Breast epithelium (tissue), 4 donors: ENCODE measurements at regions not wholly inside any gene's neighbourhood (a gene's known extent, or its start where the extent isn't known, plus 50 kb on each side); places are given as distances from the start of the nearest gene placed in this dataset.

Experiments
- DNase-seq, 2 donors: peaks; one replicate each; pipeline ENCODE4 v3.0.0-alpha.2; 2019; ENCODE audit warnings: low spot score in 2 of 2
- H3K27ac ChIP-seq, 2 donors: fragments of 200-600 bp; sonication (generic) in 1 of 2; one replicate each; pipeline ENCODE4 v1.5.1; 2016 to 2019; ENCODE audit warnings: mild to moderate bottlenecking in 1 of 2
- H3K27me3 ChIP-seq, 2 donors: fragments of 200-600 bp; sonication (generic) in 1 of 2; one replicate each; pipeline versions ENCODE4 v1.5.1 to v1.6.0; 2017 to 2019; ENCODE audit warnings: control low read depth in 1 of 2, mild to moderate bottlenecking in 1 of 2
- H3K36me3 ChIP-seq: fragments of 200-600 bp; one replicate; pipeline ENCODE4 v1.5.1; 2019
- H3K4me1 ChIP-seq, 2 donors: fragments of 200-600 bp; sonication (generic); one replicate each; pipeline ENCODE4 v1.5.1; 2016 to 2019; ENCODE audit warnings: control low read depth in 1 of 2
- H3K4me3 ChIP-seq, 3 donors: fragments of 200-600 bp; sonication (generic); 1 replicate in 2 of 3; 2 replicates in 1 of 3; pipeline ENCODE4 v1.5.1; 2016 to 2019; ENCODE audit warnings: mild to moderate bottlenecking in 3 of 3, moderate library complexity in 2 of 3
- H3K9me3 ChIP-seq, 2 donors: fragments of 200-600 bp; sonication (generic) in 1 of 2; one replicate each; pipeline ENCODE4 v1.5.1; 2016 to 2019; ENCODE audit warnings: control low read depth in 1 of 2
- POLR2A ChIP-seq: fragments of 450-650 bp; IDR thresholded peaks from one replicate; pipeline ENCODE4 v1.6.1; 2016; ENCODE audit warnings: antibody characterized with exemption, mild to moderate bottlenecking, moderate library complexity
- POLR2AphosphoS5 ChIP-seq, 3 donors: sonication (generic); formaldehyde crosslinking; IDR thresholded peaks; one replicate each; pipeline ENCODE4 v1.6.1; 2017; ENCODE audit warnings: antibody characterized with exemption in 3 of 3
- intact Hi-C: fragments of 100-400 bp; cut with DNase I; formaldehyde crosslinking; loops from one replicate; pipeline ENCODE4 v1.15.1; 2023; ENCODE audit warnings: low total_unique reads
- TF ChIP-seq, protein P1 (sequence below), 3 donors: fragments of 450-650 bp; IDR thresholded peaks; one replicate each; pipeline ENCODE4 v1.5.1; 2016 to 2017; ENCODE audit warnings: antibody characterized with exemption in 3 of 3, mild to moderate bottlenecking in 3 of 3, moderate library complexity in 3 of 3

DNA sequence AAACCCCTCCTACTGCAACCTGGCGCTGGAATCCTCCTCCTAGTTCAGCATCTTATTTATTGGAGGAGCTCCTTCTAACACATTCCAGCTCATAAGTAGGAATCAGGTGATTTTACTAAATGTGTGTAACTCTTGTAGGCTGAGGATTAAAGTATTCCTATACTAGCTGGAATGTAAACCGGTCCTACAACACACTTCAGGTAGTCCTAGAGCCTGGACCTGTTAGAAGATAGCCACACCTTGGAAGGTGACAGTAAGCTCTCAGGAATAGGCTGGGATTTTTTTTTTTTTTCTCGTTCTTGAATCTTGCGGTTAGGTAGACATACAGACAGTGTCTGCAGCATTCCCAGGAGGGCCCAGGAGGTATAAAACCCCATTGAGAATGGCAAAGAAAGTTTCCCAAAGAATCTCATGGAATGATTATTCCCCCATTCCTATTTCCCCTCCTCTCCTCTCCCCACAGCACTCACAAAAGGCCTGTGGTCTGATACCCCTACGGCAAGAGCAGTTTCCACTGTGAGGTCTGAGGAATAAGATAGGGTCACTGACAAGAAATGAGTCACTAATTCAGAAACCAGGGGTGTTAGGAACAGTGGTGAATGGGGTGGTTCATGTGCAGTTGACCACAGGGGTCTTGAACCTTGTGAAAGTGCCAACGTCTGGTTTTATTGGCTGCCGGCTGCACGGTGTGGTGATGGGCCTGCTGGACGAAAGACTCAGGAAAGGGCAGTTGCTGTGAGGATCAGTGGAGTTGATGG is 267.1 kb downstream of the UTP18 start:
- no peaks in the 10 kb centered on the region for H3K4me1 ChIP-seq
- intact Hi-C loops, result no loop called here
- no peak overlapping the region for H3K4me3 ChIP-seq
- DNase-seq, result no peak
- H3K36me3 ChIP-seq, result no peaks in the 10 kb centered on the region
- TF ChIP-seq, protein P1, sequence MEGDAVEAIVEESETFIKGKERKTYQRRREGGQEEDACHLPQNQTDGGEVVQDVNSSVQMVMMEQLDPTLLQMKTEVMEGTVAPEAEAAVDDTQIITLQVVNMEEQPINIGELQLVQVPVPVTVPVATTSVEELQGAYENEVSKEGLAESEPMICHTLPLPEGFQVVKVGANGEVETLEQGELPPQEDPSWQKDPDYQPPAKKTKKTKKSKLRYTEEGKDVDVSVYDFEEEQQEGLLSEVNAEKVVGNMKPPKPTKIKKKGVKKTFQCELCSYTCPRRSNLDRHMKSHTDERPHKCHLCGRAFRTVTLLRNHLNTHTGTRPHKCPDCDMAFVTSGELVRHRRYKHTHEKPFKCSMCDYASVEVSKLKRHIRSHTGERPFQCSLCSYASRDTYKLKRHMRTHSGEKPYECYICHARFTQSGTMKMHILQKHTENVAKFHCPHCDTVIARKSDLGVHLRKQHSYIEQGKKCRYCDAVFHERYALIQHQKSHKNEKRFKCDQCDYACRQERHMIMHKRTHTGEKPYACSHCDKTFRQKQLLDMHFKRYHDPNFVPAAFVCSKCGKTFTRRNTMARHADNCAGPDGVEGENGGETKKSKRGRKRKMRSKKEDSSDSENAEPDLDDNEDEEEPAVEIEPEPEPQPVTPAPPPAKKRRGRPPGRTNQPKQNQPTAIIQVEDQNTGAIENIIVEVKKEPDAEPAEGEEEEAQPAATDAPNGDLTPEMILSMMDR (IDR thresholded peaks at IDR 0.05), result no peak
- no peak for TF ChIP-seq POLR2AphosphoS5 (IDR thresholded peaks at IDR 0.05)
- TF ChIP-seq POLR2A, result no peak
- no peak overlapping the region for H3K27ac ChIP-seq
- no peaks in the 10 kb centered on the region for H3K9me3 ChIP-seq
- H3K27me3 ChIP-seq, result no peaks in the 10 kb centered on the region

DNA sequence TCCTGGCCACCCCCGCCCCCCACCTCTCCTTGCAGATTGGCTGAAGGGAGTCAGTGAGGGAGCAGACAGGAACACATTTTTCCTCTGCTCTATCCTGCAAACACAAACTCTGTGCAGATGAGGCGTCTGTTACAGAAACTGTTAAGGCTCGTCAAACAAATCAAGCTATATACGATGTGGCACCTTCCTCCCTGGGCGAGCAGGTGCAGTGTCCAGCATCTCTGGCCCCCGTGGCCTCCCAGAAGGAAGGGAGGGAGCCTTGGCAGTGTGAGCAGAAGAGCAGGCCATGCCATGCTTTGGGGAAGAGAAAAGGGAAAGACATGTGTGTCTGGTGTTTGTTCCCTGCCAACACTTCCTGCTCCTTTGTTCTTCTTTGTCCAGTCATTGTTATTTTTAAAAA is 267.8 kb downstream of the UTP18 start:
- H3K4me1 ChIP-seq, result no peaks in the 10 kb centered on the region
- no peak overlapping the region for H3K27ac ChIP-seq
- H3K27me3 ChIP-seq, result no peaks in the 10 kb centered on the region
- TF ChIP-seq, protein P1 (IDR thresholded peaks at IDR 0.05), result no peak
- no peak for TF ChIP-seq POLR2AphosphoS5 (IDR thresholded peaks at IDR 0.05)
- no peak for TF ChIP-seq POLR2A
- no peaks in the 10 kb centered on the region for H3K36me3 ChIP-seq
- no peak overlapping the region for H3K4me3 ChIP-seq
- no peaks in the 10 kb centered on the region for H3K9me3 ChIP-seq
- intact Hi-C loops, result no loop called here
- DNase-seq, result no peak

DNA sequence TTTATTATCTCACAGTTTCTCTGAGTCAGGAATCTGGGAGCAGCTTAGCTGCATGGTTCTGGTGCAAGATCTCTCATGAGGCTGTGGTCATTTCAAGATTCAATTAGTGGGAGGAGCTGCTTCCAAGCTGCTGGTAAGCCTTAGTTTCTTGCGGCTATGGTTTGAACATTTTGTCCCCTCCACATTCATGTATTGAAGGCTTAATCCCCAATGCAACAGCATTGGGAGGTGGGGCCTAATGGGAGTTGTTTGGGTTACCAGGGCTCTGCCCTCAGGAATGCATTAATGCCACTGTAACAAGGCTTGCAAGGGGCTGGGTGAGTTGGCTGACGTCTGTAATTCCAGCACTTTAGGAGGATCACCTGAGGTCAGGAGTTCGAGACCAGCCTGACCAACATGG is 272.9 kb downstream of the UTP18 start:
- intact Hi-C loops, result no loop called here
- H3K4me1 ChIP-seq, result no peaks in the 10 kb centered on the region
- no peak for TF ChIP-seq POLR2AphosphoS5 (IDR thresholded peaks at IDR 0.05)
- no peak for TF ChIP-seq POLR2A
- TF ChIP-seq, protein P1 (IDR thresholded peaks at IDR 0.05), result no peak
- no peak for DNase-seq
- H3K9me3 ChIP-seq, result no peaks in the 10 kb centered on the region
- H3K4me3 ChIP-seq, result no peak overlapping the region
- no peaks in the 10 kb centered on the region for H3K36me3 ChIP-seq
- H3K27ac ChIP-seq, result no peak overlapping the region
- no peaks in the 10 kb centered on the region for H3K27me3 ChIP-seq

DNA sequence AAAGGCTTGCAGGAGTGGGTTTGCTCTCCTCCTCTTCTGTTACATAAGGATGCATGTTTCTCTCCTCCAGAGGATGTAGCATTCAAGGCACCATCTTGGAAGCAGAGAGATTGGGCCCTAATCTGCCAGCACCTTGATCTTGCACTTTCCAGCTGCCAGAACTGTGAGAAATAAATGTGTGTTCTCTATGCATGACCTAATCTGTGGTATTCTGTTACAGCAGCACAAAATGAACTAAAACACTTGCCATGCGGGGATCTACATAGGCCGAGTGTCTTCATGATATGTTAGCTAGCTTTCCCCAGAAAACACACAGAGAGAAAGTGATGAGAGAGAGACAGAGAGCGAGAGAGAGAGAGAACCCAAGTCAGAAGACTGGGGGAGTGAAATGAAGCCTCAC is 273.5 kb downstream of the UTP18 start:
- TF ChIP-seq POLR2A (no peak), POLR2AphosphoS5 (IDR thresholded peaks at IDR 0.05) (no peak)
- TF ChIP-seq, protein P1 (IDR thresholded peaks at IDR 0.05), result no peak
- H3K9me3 ChIP-seq, result no peaks in the 10 kb centered on the region
- H3K4me3 ChIP-seq, result no peak overlapping the region
- no peaks in the 10 kb centered on the region for H3K27me3 ChIP-seq
- H3K36me3 ChIP-seq, result no peaks in the 10 kb centered on the region
- intact Hi-C loops, result no loop called here
- DNase-seq, result no peak
- no peaks in the 10 kb centered on the region for H3K4me1 ChIP-seq
- no peak overlapping the region for H3K27ac ChIP-seq

DNA sequence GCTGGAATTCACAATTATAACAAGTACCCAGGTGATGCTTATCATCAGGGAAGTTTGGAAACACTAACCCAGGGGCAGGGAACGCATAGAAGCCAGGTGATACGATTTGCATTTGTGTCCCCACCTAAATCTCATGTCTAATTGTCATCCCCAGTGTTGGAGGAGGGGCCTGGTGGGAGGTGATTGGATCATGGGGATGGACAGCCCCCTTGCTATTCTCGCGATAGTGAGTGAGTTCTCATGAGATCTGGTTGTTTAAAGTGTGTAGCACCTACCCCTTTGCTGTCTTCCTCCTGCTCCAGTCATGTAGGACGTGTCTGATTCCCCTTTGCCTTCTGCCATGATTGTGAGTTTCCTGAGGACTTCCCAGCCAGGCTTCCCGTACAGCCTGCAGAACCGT is 276.3 kb downstream of the UTP18 start:
- no peak overlapping the region for H3K27ac ChIP-seq
- no peaks in the 10 kb centered on the region for H3K27me3 ChIP-seq
- DNase-seq, result no peak
- no peaks in the 10 kb centered on the region for H3K9me3 ChIP-seq
- no peaks in the 10 kb centered on the region for H3K4me1 ChIP-seq
- TF ChIP-seq, protein P1 (IDR thresholded peaks at IDR 0.05), result no peak
- no peak for TF ChIP-seq POLR2A
- TF ChIP-seq POLR2AphosphoS5 (IDR thresholded peaks at IDR 0.05), result no peak
- no peaks in the 10 kb centered on the region for H3K36me3 ChIP-seq
- H3K4me3 ChIP-seq, result no peak overlapping the region
- intact Hi-C loops, result no loop called here
